Pancreas (tissue), 10 donors: ENCODE measurements at regions not wholly inside any gene's neighbourhood (a gene's known extent, or its start where the extent isn't known, plus 50 kb on each side); places are given as distances from the start of the nearest gene placed in this dataset.

Experiments used
- ATAC-seq, 4 donors: fragments of 200-7000 bp; cut with Tn5 transposase; one replicate each; pipeline versions ENCODE4 v1.8.0 to v1.9.1; 2020; ENCODE audit warnings: mild to moderate bottlenecking in 4 of 4, moderate library complexity in 4 of 4
- DNase-seq, 6 donors: peaks; one replicate each; pipeline ENCODE4 v3.0.0-alpha.2; 2020
- FAIRE-seq: peaks from 2 replicates; lab custom pipeline; 2012; peaks lifted over from hg19 to GRCh38; lab: Jason Lieb, UNC
- H3K27ac ChIP-seq, 4 donors: fragments of 200-600 bp; sonication (generic); 1 replicate in 3 of 4; 2 replicates in 1 of 4; pipeline versions ENCODE4 v1.5.0 to v1.8.0; 2020
- H3K27me3 ChIP-seq, 4 donors: fragments of 200-600 bp; one replicate each; pipeline ENCODE4 v1.8.0; 2021
- H3K36me3 ChIP-seq, 3 donors: fragments of 200-600 bp; sonication (generic) in 1 of 3; one replicate each; pipeline versions ENCODE4 v1.5.0 to v1.8.0; 2020 to 2021
- H3K4me1 ChIP-seq, 3 donors: fragments of 200-600 bp; one replicate each; pipeline ENCODE4 v1.8.0; 2021
- H3K4me3 ChIP-seq, 4 donors: fragments of 200-600 bp; sonication (generic) in 2 of 4; one replicate each; pipeline versions ENCODE4 v1.5.0 to v1.8.0; 2020 to 2021
- H3K9me3 ChIP-seq, 4 donors: fragments of 200-600 bp; one replicate each; pipeline ENCODE4 v1.8.0; 2021
- WGBS, 2 donors: extraction: QIAGEN DNeasy Blood & Tissue Kit; methylation state at CpG; one replicate each; pipeline ENCODE4 v1.1.7; 2013; 5-methylcytosine and 5-hydroxymethylcytosine counted together
- intact Hi-C, 3 donors: fragments of 100-400 bp; cut with DNase I; formaldehyde crosslinking; loops; one replicate each; pipeline versions ENCODE4 v1.11.1 to v1.14.2; 2022
- TF ChIP-seq, protein P1 (sequence below), 4 donors: fragments of 200-600 bp; sonication (generic) in 3 of 4; IDR thresholded peaks; one replicate each; pipeline versions ENCODE4 v1.5.0 to v1.8.0; 2021; ENCODE audit warnings: antibody characterized with exemption in 4 of 4
- donor health status: healthy with polysubstance abuse.
- donor health status: DM: no; HTN: no; CAD: no; lungs with moderate emphysema.
- donor health status: DM: no; HTN: no; CAD: no.
- donor health status: control.
- donor health status: control.
- donor health status: Bipolar disorder and iron deficiency.
- donor health status: DM: yes; HTN: yes; CAD: no.
- donor health status: DM: no; HTN: no; CAD: no.
- donor health status: DM: no; HTN: no; CAD: no.
- donor health status: DM: yes; HTN: yes; CAD: no.

GRCh38 chr6:132959639-132960326 is 145.4 kb downstream of the RPS12 start:
- intact Hi-C loops: no loop called here
- FAIRE-seq: no peak
- Histone ChIP-seq H3K9me3 (no peaks in the 10 kb centered on the region), H3K27me3 (peaks cover 0 to 8% (median 0%) of the 10 kb centered on the region in 4 donors), H3K36me3 (no peaks in the 10 kb centered on the region), H3K27ac (no peak overlapping the region), H3K4me1 (peaks cover 0 to 14% (median 0%) of the 10 kb centered on the region in 3 donors), H3K4me3 (no peak overlapping the region)
- 33 to 34% methylated on average over 4 of the region's 4 CpGs for WGBS, 2 donors
- no peak for DNase-seq
- TF ChIP-seq, protein P1, sequence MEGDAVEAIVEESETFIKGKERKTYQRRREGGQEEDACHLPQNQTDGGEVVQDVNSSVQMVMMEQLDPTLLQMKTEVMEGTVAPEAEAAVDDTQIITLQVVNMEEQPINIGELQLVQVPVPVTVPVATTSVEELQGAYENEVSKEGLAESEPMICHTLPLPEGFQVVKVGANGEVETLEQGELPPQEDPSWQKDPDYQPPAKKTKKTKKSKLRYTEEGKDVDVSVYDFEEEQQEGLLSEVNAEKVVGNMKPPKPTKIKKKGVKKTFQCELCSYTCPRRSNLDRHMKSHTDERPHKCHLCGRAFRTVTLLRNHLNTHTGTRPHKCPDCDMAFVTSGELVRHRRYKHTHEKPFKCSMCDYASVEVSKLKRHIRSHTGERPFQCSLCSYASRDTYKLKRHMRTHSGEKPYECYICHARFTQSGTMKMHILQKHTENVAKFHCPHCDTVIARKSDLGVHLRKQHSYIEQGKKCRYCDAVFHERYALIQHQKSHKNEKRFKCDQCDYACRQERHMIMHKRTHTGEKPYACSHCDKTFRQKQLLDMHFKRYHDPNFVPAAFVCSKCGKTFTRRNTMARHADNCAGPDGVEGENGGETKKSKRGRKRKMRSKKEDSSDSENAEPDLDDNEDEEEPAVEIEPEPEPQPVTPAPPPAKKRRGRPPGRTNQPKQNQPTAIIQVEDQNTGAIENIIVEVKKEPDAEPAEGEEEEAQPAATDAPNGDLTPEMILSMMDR (IDR thresholded peaks at IDR 0.05): no peak
- ATAC-seq: no peak

- no peak overlapping the region for H3K27ac ChIP-seq
These were observed 146.4 kb downstream of the RPS12 start for GRCh38 chr6:132960720-132961119.

DNA sequence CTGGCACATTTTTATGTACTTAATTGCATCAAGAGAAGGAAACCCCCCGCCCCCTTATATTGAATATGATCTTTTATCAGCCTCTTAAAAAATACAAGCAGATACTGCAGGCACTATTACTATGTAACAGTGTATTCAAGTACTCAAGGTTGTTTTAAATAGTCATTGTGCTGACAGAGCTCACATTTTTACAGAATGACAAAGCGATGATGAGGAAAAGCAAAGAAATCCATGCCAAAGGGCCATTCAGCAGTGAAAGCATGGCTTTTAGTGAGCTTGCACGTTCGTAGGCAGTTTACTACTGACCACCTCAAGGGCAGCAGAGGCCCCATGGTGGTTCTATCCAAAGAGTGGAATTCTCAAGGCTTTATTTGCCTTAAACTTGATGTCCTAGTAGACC is 146.8 kb downstream of the RPS12 start:
- ATAC-seq (peak in 1 of 4 donors; percentile 15), DNase-seq (no peak), FAIRE-seq (no peak)
- Histone ChIP-seq H3K4me3 (no peak overlapping the region), H3K36me3 (no peaks in the 10 kb centered on the region), H3K27ac (no peak overlapping the region), H3K4me1 (peaks cover 0 to 14% (median 0%) of the 10 kb centered on the region in 3 donors), H3K9me3 (no peaks in the 10 kb centered on the region), H3K27me3 (peaks cover 0 to 4% (median 0%) of the 10 kb centered on the region in 4 donors)
- TF ChIP-seq, protein P1 (IDR thresholded peaks at IDR 0.05): no peak
- 54 to 67% methylated on average over 4 of the region's 4 CpGs for WGBS, 2 donors
- intact Hi-C loops: no loop called here

More at GRCh38 chr6:132960720-132961119, 146.4 kb downstream of the RPS12 start:
- Histone ChIP-seq H3K4me3 (no peak overlapping the region), H3K9me3 (no peaks in the 10 kb centered on the region), H3K36me3 (no peaks in the 10 kb centered on the region), H3K4me1 (peaks cover 0 to 14% (median 0%) of the 10 kb centered on the region in 3 donors), H3K27me3 (peaks cover 0 to 8% (median 0%) of the 10 kb centered on the region in 4 donors)
- ATAC-seq (no peak), FAIRE-seq (no peak), DNase-seq (no peak)
- TF ChIP-seq, protein P1 (IDR thresholded peaks at IDR 0.05): no peak
- intact Hi-C loops: no loop called here
- WGBS, 2 donors: 56% methylated on average over 8 of the region's 8 CpGs

GRCh38 chr6:132961610-132962009 is 147.2 kb downstream of the RPS12 start:
- FAIRE-seq (no peak), ATAC-seq (no peak)

More at GRCh38 chr6:132961610-132962009, 147.2 kb downstream of the RPS12 start:
- Histone ChIP-seq H3K4me1 (peaks cover 0 to 14% (median 0%) of the 10 kb centered on the region in 3 donors), H3K36me3 (no peaks in the 10 kb centered on the region), H3K9me3 (no peaks in the 10 kb centered on the region), H3K27ac (no peak overlapping the region), H3K27me3 (no peaks in the 10 kb centered on the region), H3K4me3 (no peak overlapping the region)
- no peak for DNase-seq
- intact Hi-C loops: no loop called here
- TF ChIP-seq, protein P1 (IDR thresholded peaks at IDR 0.05): no peak
- 55 to 64% methylated on average over 5 of the region's 5 CpGs for WGBS, 2 donors
